HG02571 (cell line): ENCODE measurements at regions not wholly inside any gene's neighbourhood (a gene's known extent, or its start where the extent isn't known, plus 50 kb on each side); places are given as distances from the start of the nearest gene placed in this dataset.
"Not testable (repeated sequence)": the region's sequence is repeated elsewhere in the genome, so short reads cannot be mapped to it uniquely, and the experiment has no call there.

Experiments used
- ATAC-seq: cut with Tn5 transposase; IDR thresholded peaks from one replicate; pipeline ENCODE4 v1.9.1; 2021; ENCODE audit warnings: mild to moderate bottlenecking, moderate library complexity; ENCODE audit not compliant: unreplicated experiment

- no peak for ATAC-seq
Measured at GRCh38 chr5:93359296-93359959, 221.6 kb downstream of the NR2F1-AS1 start.

GRCh38 chr5:93358176-93358575 lies 222.8 kb downstream of the NR2F1-AS1 start:
- no peak for ATAC-seq

- no peak for ATAC-seq
Measured at GRCh38 chr5:93357686-93358085, 223.3 kb downstream of the NR2F1-AS1 start.

- no peak for ATAC-seq
Measured at GRCh38 chr5:93355691-93356090, 225.3 kb downstream of the NR2F1-AS1 start.

- no peak for ATAC-seq
Measured at GRCh38 chr5:93352186-93352585, 228.8 kb downstream of the NR2F1-AS1 start.

GRCh38 chr5:93349613-93350012 lies 231.4 kb downstream of the NR2F1-AS1 start:
- ATAC-seq, result no peak

GRCh38 chr5:93348231-93348630 lies 232.8 kb downstream of the NR2F1-AS1 start:
- ATAC-seq, result no peak

- not testable (repeated sequence) for ATAC-seq
Measured at GRCh38 chr5:93346850-93347249, 234.2 kb downstream of the NR2F1-AS1 start.

GRCh38 chr5:93346301-93346700 lies 234.7 kb downstream of the NR2F1-AS1 start:
- ATAC-seq, result no peak

- ATAC-seq, result no peak
Measured at GRCh38 chr5:93343570-93343969, 237.4 kb downstream of the NR2F1-AS1 start.

- ATAC-seq, result peak; percentile 75
Measured at GRCh38 chr5:93342563-93343061, 238.4 kb downstream of the NR2F1-AS1 start.

GRCh38 chr5:93340881-93341280 lies 240.1 kb downstream of the NR2F1-AS1 start:
- no peak for ATAC-seq

GRCh38 chr5:93337138-93337537 lies 243.9 kb downstream of the NR2F1-AS1 start:
- ATAC-seq, result no peak

GRCh38 chr5:93336330-93337110 lies 244.5 kb downstream of the NR2F1-AS1 start:
- no peak for ATAC-seq

- no peak for ATAC-seq
Measured at GRCh38 chr5:93331863-93332262, 249.2 kb downstream of the NR2F1-AS1 start.

GRCh38 chr5:93331241-93331640 lies 249.8 kb downstream of the NR2F1-AS1 start:
- no peak for ATAC-seq

GRCh38 chr5:93330506-93330905 lies 250.5 kb downstream of the NR2F1-AS1 start:
- ATAC-seq, result no peak

- no peak for ATAC-seq
Measured at GRCh38 chr5:93329756-93330155, 251.3 kb downstream of the NR2F1-AS1 start.

GRCh38 chr5:93328833-93329232 lies 252.2 kb downstream of the NR2F1-AS1 start:
- no peak for ATAC-seq

- ATAC-seq, result no peak
Measured at GRCh38 chr5:93327605-93328004, 253.4 kb downstream of the NR2F1-AS1 start.

- ATAC-seq, result no peak
Measured at GRCh38 chr5:93325946-93326345, 255.1 kb downstream of the NR2F1-AS1 start.
